Femur (tissue), 1 donor: ENCODE measurements at regions not wholly inside any gene's neighbourhood (a gene's known extent, or its start where the extent isn't known, plus 50 kb on each side); places are given as distances from the start of the nearest gene placed in this dataset.

Source experiments
- DNase-seq: peaks from one replicate; pipeline ENCODE4 v3.0.0-alpha.2; 2017

GRCh38 chrX:69264158-69264581, 98.9 kb upstream of the PJA1 start:
- DNase-seq, result no peak

GRCh38 chrX:69263251-69263820, 98.1 kb upstream of the PJA1 start:
- no peak for DNase-seq

- DNase-seq, result peak; percentile 46
Measured at GRCh38 chrX:69262036-69262936, 97.0 kb upstream of the PJA1 start.

GRCh38 chrX:69260169-69260568, 94.9 kb upstream of the PJA1 start:
- no peak for DNase-seq

GRCh38 chrX:69258893-69259292, 93.6 kb upstream of the PJA1 start:
- no peak for DNase-seq

- DNase-seq, result peak; percentile 52
Measured at GRCh38 chrX:69257499-69258127, 92.4 kb upstream of the PJA1 start.

- DNase-seq, result no peak
Measured at GRCh38 chrX:69256291-69256565, 91.0 kb upstream of the PJA1 start.

- DNase-seq, result no peak
Measured at GRCh38 chrX:69255441-69256290, 90.4 kb upstream of the PJA1 start.

GRCh38 chrX:69253821-69254220, 88.6 kb upstream of the PJA1 start:
- no peak for DNase-seq

GRCh38 chrX:69243276-69243675, 78.0 kb upstream of the PJA1 start:
- no peak for DNase-seq

GRCh38 chrX:69238887-69239231, 73.6 kb upstream of the PJA1 start:
- no peak for DNase-seq

GRCh38 chrX:69238114-69238886, 73.0 kb upstream of the PJA1 start:
- DNase-seq, result peak; percentile 61

GRCh38 chrX:69237236-69237635, 72.0 kb upstream of the PJA1 start:
- no peak for DNase-seq

GRCh38 chrX:69236641-69237040, 71.4 kb upstream of the PJA1 start:
- no peak for DNase-seq

- no peak for DNase-seq
Measured at GRCh38 chrX:69234624-69235023, 69.4 kb upstream of the PJA1 start.

- no peak for DNase-seq
Measured at GRCh38 chrX:69232945-69233344, 67.7 kb upstream of the PJA1 start.

- DNase-seq, result no peak
Measured at GRCh38 chrX:69231903-69232302, 66.7 kb upstream of the PJA1 start.

- no peak for DNase-seq
Measured at GRCh38 chrX:69229436-69229835, 64.2 kb upstream of the PJA1 start.

GRCh38 chrX:69228732-69229131, 63.5 kb upstream of the PJA1 start:
- no peak for DNase-seq

- DNase-seq, result no peak
Measured at GRCh38 chrX:69226459-69227158, 61.4 kb upstream of the PJA1 start.

- peak; percentile 84 for DNase-seq
Measured at GRCh38 chrX:69222103-69223090, 57.1 kb upstream of the PJA1 start.
